Body of pancreas (tissue), 4 donors: ENCODE measurements at regions not wholly inside any gene's neighbourhood (a gene's known extent, or its start where the extent isn't known, plus 50 kb on each side); places are given as distances from the start of the nearest gene placed in this dataset.
"Not testable (repeated sequence)": the region's sequence is repeated elsewhere in the genome, so short reads cannot be mapped to it uniquely, and the experiment has no call there.

Source experiments
- ATAC-seq: fragments of 150-250 bp; one replicate; pipeline ENCODE4 v1.9.1; 2016
- DNase-seq, 4 donors: peaks; one replicate each; pipeline ENCODE4 v3.0.0-alpha.2; 2019
- H3K27ac ChIP-seq, 4 donors: fragments of 200-600 bp; sonication (generic); 1 replicate in 3 of 4; 2 replicates in 1 of 4; pipeline versions ENCODE4 v1.5.1 to v1.6.1; 2016 to 2019; ENCODE audit warnings: mild to moderate bottlenecking in 1 of 4, mixed read lengths in 1 of 4, moderate library complexity in 1 of 4
- H3K27me3 ChIP-seq, 2 donors: fragments of 200-600 bp; sonication (generic); one replicate each; pipeline ENCODE4 v1.6.0; 2016; ENCODE audit warnings: mild to moderate bottlenecking in 1 of 2
- H3K36me3 ChIP-seq, 2 donors: fragments of 200-600 bp; sonication (generic); replicated peaks in 1 of 2; 2 replicates each; pipeline ENCODE4 v1.5.1; 2016; ENCODE audit warnings: low read depth in 2 of 2; ENCODE audit not compliant: insufficient read depth in 1 of 2
- H3K4me1 ChIP-seq: fragments of 200-600 bp; sonication (generic); one replicate; pipeline ENCODE4 v1.6.0; 2016
- H3K4me3 ChIP-seq, 2 donors: fragments of 200-600 bp; sonication (generic); 1 replicate in 1 of 2; 2 replicates in 1 of 2; pipeline ENCODE4 v1.5.1; 2016 to 2019
- H3K9me3 ChIP-seq, 3 donors: fragments of 200-600 bp; sonication (generic); 1 replicate in 2 of 3; 2 replicates in 1 of 3; pipeline ENCODE4 v1.5.1; 2016
- POLR2A ChIP-seq, 3 donors: fragments of 450-650 bp; IDR thresholded peaks; one replicate each; pipeline ENCODE4 v1.6.1; 2016; ENCODE audit warnings: antibody characterized with exemption in 3 of 3, mild to moderate bottlenecking in 2 of 3
- WGBS, 2 donors: methylation state at CpG; one replicate each; pipeline ENCODE4 v1.1.5; 2017; 5-methylcytosine and 5-hydroxymethylcytosine counted together
- intact Hi-C: fragments of 100-400 bp; cut with DNase I; formaldehyde crosslinking; loops from one replicate; pipeline ENCODE4 v1.15.1; 2023
- TF ChIP-seq, protein P1 (sequence below), 7 experiments: fragments of 450-650 bp in 4 of 7; fragments of 200-600 bp in 3 of 7; sonication (generic) in 3 of 7; IDR thresholded peaks; one replicate each; pipeline ENCODE4 v1.5.1; 2016 to 2019; ENCODE audit warnings: antibody characterized with exemption in 7 of 7

DNA sequence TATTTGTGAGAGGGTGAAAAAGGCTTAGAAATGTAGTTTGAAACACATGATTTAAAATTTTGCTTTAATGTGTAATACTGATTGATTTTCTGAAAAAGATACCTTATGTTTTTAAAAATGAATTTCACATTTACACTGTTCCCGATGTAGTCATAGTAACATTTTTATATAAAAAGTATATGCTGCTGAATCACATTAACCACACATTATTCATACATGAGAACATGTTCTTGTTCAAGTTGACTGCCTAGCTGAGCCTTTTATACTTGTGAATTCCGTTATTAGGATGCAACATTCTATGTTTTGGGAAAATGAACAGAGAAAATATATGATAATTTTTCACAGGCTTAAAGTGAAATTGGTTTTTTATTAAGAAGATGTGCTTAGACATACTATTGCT lies 461.1 kb upstream of the NUDT12 start:
- Histone ChIP-seq H3K27me3 (no peaks in the 10 kb centered on the region), H3K36me3 (no peaks in the 10 kb centered on the region), H3K4me3 (no peak overlapping the region), H3K9me3 (peaks cover 0 to 12% (median 0%) of the 10 kb centered on the region in 3 donors), H3K4me1 (no peaks in the 10 kb centered on the region), H3K27ac (no peak overlapping the region)
- 60 to 71% methylated on average over 2 of the region's 2 CpGs for WGBS, 2 donors
- ATAC-seq = no peak
- intact Hi-C loops = no loop called here
- no peak for TF ChIP-seq POLR2A (IDR thresholded peaks at IDR 0.05)
- TF ChIP-seq, protein P1, sequence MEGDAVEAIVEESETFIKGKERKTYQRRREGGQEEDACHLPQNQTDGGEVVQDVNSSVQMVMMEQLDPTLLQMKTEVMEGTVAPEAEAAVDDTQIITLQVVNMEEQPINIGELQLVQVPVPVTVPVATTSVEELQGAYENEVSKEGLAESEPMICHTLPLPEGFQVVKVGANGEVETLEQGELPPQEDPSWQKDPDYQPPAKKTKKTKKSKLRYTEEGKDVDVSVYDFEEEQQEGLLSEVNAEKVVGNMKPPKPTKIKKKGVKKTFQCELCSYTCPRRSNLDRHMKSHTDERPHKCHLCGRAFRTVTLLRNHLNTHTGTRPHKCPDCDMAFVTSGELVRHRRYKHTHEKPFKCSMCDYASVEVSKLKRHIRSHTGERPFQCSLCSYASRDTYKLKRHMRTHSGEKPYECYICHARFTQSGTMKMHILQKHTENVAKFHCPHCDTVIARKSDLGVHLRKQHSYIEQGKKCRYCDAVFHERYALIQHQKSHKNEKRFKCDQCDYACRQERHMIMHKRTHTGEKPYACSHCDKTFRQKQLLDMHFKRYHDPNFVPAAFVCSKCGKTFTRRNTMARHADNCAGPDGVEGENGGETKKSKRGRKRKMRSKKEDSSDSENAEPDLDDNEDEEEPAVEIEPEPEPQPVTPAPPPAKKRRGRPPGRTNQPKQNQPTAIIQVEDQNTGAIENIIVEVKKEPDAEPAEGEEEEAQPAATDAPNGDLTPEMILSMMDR (IDR thresholded peaks at IDR 0.05) = no peak
- no peak for DNase-seq

DNA sequence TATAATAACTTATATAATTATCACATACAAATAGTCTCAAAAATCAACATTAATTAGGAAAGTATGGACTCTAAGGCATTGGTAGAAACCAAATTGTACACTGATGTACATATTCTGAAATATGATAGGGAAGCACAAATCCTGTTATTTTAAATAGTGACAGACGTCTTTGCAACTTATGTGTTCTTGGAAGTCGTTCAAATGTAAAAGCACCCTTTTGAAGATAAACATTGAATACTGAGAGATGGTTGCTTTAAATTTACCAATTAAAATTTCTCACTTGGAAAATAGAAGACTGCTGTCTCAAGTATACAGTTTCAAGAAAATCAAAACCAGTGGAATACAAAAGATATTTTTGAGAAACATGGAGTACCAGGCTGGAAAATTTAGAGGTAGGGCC lies 457.4 kb upstream of the NUDT12 start:
- H3K4me1 ChIP-seq = no peaks in the 10 kb centered on the region
- no peak overlapping the region for H3K27ac ChIP-seq
- no peak for ATAC-seq
- WGBS, 2 donors = 52 to 58% methylated on average over 2 of the region's 2 CpGs
- DNase-seq = no peak
- no peak overlapping the region for H3K4me3 ChIP-seq
- intact Hi-C loops = no loop called here
- H3K9me3 ChIP-seq = no peaks in the 10 kb centered on the region
- TF ChIP-seq, protein P1 (IDR thresholded peaks at IDR 0.05) = no peak
- TF ChIP-seq POLR2A (IDR thresholded peaks at IDR 0.05) = no peak
- no peaks in the 10 kb centered on the region for H3K27me3 ChIP-seq
- H3K36me3 ChIP-seq = no peaks in the 10 kb centered on the region

DNA sequence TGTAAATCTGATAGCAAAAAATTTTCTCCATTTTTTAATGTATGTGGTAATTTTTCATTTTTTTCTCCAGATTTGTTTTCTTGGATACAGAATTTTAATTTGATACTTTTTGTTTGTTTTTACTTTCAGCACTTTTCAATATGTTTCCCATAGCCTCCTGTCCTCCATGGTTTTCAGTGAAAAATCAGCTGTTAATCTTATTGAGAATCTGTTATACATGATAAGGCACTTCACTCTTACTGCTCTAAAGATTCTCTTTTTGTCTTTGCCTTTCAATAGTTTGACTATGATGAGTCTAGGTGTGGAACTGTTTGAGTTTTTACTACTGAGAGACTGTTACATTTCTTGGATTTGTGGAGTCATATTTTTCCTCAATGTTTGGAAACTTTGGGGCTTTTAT lies 455.7 kb upstream of the NUDT12 start:
- Histone ChIP-seq H3K4me3 (no peak overlapping the region), H3K27ac (no peak overlapping the region), H3K36me3 (no peaks in the 10 kb centered on the region), H3K27me3 (no peaks in the 10 kb centered on the region), H3K4me1 (no peaks in the 10 kb centered on the region), H3K9me3 (no peaks in the 10 kb centered on the region)
- intact Hi-C loops = no loop called here
- no peak for DNase-seq
- TF ChIP-seq, protein P1 (IDR thresholded peaks at IDR 0.05) = no peak
- TF ChIP-seq POLR2A (IDR thresholded peaks at IDR 0.05) = no peak
- no peak for ATAC-seq

DNA sequence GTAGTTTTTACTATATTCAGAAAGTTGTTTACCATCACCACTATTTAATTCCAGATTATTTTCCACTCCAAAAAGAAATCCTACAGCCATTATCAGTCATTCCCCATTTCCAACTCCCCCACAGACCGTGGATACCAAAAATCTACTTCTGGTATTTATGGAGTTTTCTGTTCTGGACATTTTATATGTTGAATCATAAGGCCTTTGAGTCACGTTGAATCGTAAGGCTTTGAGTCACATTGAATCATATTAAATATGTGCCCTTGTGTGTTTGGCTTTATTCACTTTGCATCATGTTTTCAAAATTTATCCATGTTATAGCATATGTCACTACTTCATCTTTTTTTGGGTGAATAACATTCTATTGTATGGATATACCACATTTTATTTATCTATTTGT lies 454.1 kb upstream of the NUDT12 start:
- TF ChIP-seq POLR2A (IDR thresholded peaks at IDR 0.05) = no peak
- TF ChIP-seq, protein P1 (IDR thresholded peaks at IDR 0.05) = no peak
- 73 to 79% methylated on average over 3 of the region's 3 CpGs for WGBS, 2 donors
- Histone ChIP-seq H3K27ac (no peak overlapping the region), H3K9me3 (no peaks in the 10 kb centered on the region), H3K36me3 (no peaks in the 10 kb centered on the region), H3K27me3 (no peaks in the 10 kb centered on the region), H3K4me3 (no peak overlapping the region), H3K4me1 (no peaks in the 10 kb centered on the region)
- DNase-seq = no peak
- ATAC-seq = no peak
- intact Hi-C loops = no loop called here

DNA sequence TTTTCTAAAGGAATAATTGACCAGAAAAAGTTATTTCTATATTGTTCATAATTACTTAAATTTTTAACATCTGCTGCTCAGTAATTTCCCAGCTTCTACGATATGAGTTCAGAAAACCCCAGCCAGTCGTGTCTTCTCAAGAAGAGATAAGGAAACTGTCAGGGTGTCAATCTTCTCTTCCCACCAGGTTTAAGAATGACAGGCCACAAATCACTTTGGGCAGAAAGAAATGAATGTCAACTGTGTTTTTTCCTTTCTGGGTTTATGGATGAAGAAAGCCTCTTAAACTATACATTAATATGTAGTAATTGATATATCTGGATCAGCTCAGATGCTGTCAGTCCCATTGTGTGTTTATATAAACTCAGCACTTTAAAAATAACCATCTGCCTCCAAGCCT lies 453.2 kb upstream of the NUDT12 start:
- 47 to 60% methylated on average over 2 of the region's 2 CpGs for WGBS, 2 donors
- Histone ChIP-seq H3K4me3 (no peak overlapping the region), H3K36me3 (no peaks in the 10 kb centered on the region), H3K4me1 (no peaks in the 10 kb centered on the region), H3K27me3 (no peaks in the 10 kb centered on the region), H3K27ac (no peak overlapping the region), H3K9me3 (no peaks in the 10 kb centered on the region)
- DNase-seq (no peak), ATAC-seq (no peak)
- TF ChIP-seq, protein P1 (IDR thresholded peaks at IDR 0.05) = no peak
- TF ChIP-seq POLR2A (IDR thresholded peaks at IDR 0.05) = no peak
- intact Hi-C loops = no loop called here

DNA sequence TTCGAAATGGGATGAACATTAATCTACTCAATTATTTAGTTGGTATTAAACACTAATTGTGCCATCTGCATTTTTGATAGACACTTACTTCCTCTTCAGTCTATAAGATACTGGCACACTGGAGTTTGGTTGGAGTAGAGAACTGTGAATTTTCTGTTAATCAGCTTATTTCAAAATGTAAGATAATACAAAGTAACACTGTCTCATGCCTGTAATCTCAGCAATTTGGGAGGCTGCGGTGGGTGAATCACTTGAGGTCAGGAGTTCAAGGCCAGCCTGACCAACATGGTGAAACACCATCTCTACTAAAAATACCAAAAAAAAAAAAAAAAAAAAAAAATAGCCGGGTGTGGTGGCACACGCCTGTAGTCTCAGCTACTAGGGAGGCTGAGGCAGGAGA lies 440.2 kb upstream of the NUDT12 start:
- 70 to 85% methylated on average over 3 to 4 of the region's 4 CpGs for WGBS, 2 donors
- intact Hi-C loops = not testable (repeated sequence)

More for the DNA sequence above, 440.2 kb upstream of the NUDT12 start:
- ATAC-seq, H3K27me3 ChIP-seq, H3K4me1 ChIP-seq, H3K36me3 ChIP-seq, H3K9me3 ChIP-seq, H3K4me3 ChIP-seq, DNase-seq, H3K27ac ChIP-seq: not testable (repeated sequence)
